ENCODE measurements at regions not wholly inside any gene's neighbourhood (a gene's known extent, or its start where the extent isn't known, plus 50 kb on each side); places are given as distances from the start of the nearest gene placed in this dataset.

DNA sequence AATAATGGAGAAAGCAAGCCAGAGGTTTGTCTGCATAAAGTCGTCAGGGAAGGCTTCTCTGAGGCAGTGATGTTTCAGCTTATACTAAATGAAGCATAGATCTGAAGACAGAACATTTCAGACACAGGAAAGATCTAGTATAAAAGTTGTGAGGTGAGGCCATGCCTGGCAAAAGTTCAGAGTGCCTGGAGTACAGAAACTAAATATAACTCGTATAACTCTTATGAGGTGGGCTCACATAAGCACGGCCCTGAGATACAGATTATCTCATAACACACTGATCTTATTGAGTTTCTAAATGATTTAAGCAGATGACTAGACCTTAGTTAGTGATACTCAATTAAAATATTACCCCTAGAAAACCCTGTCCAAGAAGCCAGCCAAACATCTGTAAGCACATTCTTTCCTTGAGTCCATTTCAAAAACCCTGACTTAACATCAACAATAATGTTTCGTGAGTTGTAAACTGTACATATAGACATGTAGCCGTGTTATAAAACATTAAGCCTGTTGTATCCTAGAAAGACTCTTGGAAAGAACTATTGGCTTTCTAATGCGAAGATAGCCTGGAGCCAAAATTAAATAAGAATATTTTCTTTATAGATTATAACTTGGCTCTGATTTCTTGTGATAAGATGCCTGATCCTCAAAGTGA lies 667.6 kb downstream of the TENT5A start:
- Histone ChIP-seq H3K9me3 (ENCODE audit: control insufficient read depth in 4 of 4, insufficient read depth in 3 of 4, low read length in 3 of 4) (no peaks in the 10 kb centered on the region), H3K4me1 (ENCODE audit: control insufficient read depth in 5 of 5, insufficient read depth in 5 of 5, low read length in 5 of 5) (peaks cover 0 to 3% (median 0%) of the 10 kb centered on the region in 5 donors), H3K36me3 (ENCODE audit: control insufficient read depth in 4 of 4, insufficient read depth in 4 of 4, low read length in 4 of 4) (no peaks in the 10 kb centered on the region), H3K27me3 (ENCODE audit: control insufficient read depth in 3 of 3, insufficient read depth in 3 of 3, low read length in 2 of 3) (no peaks in the 10 kb centered on the region), H3K4me3 (no peak overlapping the region), H3K27ac (ENCODE audit: low read depth in 1 of 2, low read length in 1 of 2) (no peak overlapping the region), H3K9ac (ENCODE audit: insufficient read depth in 1 of 2, low read length in 2 of 2) (no peak overlapping the region)
- ATAC-seq (ENCODE audit: insufficient read depth, low FRiP score) (no peak), DNase-seq (peak in 2 of 3 donors; percentile 81 to 82)
- TF ChIP-seq, protein P1, sequence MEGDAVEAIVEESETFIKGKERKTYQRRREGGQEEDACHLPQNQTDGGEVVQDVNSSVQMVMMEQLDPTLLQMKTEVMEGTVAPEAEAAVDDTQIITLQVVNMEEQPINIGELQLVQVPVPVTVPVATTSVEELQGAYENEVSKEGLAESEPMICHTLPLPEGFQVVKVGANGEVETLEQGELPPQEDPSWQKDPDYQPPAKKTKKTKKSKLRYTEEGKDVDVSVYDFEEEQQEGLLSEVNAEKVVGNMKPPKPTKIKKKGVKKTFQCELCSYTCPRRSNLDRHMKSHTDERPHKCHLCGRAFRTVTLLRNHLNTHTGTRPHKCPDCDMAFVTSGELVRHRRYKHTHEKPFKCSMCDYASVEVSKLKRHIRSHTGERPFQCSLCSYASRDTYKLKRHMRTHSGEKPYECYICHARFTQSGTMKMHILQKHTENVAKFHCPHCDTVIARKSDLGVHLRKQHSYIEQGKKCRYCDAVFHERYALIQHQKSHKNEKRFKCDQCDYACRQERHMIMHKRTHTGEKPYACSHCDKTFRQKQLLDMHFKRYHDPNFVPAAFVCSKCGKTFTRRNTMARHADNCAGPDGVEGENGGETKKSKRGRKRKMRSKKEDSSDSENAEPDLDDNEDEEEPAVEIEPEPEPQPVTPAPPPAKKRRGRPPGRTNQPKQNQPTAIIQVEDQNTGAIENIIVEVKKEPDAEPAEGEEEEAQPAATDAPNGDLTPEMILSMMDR (IDR thresholded peaks at IDR 0.05; ENCODE audit: control extremely low read depth, extremely low read depth): no peak
- 77 to 81% methylated on average over 6 of the region's 6 CpGs for WGBS, 2 donors

DNA sequence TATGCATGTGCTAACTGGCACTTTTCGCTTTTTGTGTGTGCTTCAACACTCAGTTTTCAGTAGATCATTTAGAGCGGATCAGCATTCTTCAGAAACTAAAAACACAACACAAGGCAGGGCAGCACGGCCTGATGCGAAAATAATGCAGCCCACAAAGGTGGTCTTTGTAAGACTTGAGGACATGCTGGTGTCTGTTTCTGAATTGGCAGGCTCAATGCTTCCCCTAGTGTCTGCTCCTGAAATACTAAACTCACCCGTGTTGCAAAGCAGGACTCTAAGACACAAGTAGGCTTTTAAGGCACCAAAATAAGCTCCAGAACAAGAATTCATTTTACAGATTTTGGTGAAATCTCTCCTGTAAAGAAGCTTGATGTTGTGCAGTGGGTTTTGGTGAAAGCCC lies 676.5 kb downstream of the TENT5A start:
- WGBS, 2 donors: 57 to 60% methylated on average over 5 of the region's 5 CpGs
- Histone ChIP-seq H3K4me1 (ENCODE audit: control insufficient read depth in 5 of 5, insufficient read depth in 5 of 5, low read length in 5 of 5) (no peaks in the 10 kb centered on the region), H3K4me3 (no peak overlapping the region), H3K9me3 (ENCODE audit: control insufficient read depth in 4 of 4, insufficient read depth in 3 of 4, low read length in 3 of 4) (no peaks in the 10 kb centered on the region), H3K27ac (ENCODE audit: low read depth in 1 of 2, low read length in 1 of 2) (no peak overlapping the region), H3K27me3 (ENCODE audit: control insufficient read depth in 3 of 3, insufficient read depth in 3 of 3, low read length in 2 of 3) (no peaks in the 10 kb centered on the region), H3K36me3 (ENCODE audit: control insufficient read depth in 4 of 4, insufficient read depth in 4 of 4, low read length in 4 of 4) (no peaks in the 10 kb centered on the region), H3K9ac (ENCODE audit: insufficient read depth in 1 of 2, low read length in 2 of 2) (no peak overlapping the region)
- DNase-seq: peak in 2 of 3 donors; percentile 40 to 54
- TF ChIP-seq, protein P1 (IDR thresholded peaks at IDR 0.05; ENCODE audit: control extremely low read depth, extremely low read depth): no peak
- no peak for ATAC-seq (ENCODE audit: insufficient read depth, low FRiP score)

DNA sequence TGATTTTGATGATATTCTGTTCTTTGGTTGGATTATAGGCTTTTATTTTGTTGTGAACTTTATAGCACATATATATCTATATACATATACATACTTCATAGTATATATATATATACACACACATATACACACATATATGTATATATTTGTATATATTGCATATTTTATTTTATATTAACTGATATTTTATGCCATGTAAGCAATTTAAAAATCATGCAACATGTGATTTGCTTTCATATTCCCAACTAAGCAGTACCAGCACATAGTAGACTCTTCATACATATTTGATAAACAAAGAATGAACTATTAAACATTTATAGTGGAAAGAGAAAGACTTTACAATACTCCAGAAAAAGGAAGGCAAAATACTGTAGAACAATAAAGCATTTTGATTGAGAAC lies 679.2 kb downstream of the TENT5A start:
- no peaks in the 10 kb centered on the region for H3K27me3 ChIP-seq (ENCODE audit: control insufficient read depth in 3 of 3, insufficient read depth in 3 of 3, low read length in 2 of 3)
- TF ChIP-seq, protein P1 (IDR thresholded peaks at IDR 0.05; ENCODE audit: control extremely low read depth, extremely low read depth): no peak
- no peak overlapping the region for H3K27ac ChIP-seq (ENCODE audit: low read depth in 1 of 2, low read length in 1 of 2)
- H3K4me3 ChIP-seq: no peak overlapping the region
- no peaks in the 10 kb centered on the region for H3K36me3 ChIP-seq (ENCODE audit: control insufficient read depth in 4 of 4, insufficient read depth in 4 of 4, low read length in 4 of 4)
- DNase-seq (no peak), ATAC-seq (ENCODE audit: insufficient read depth, low FRiP score) (no peak)
- H3K9me3 ChIP-seq (ENCODE audit: control insufficient read depth in 4 of 4, insufficient read depth in 3 of 4, low read length in 3 of 4): no peaks in the 10 kb centered on the region
- H3K9ac ChIP-seq (ENCODE audit: insufficient read depth in 1 of 2, low read length in 2 of 2): no peak overlapping the region
- H3K4me1 ChIP-seq (ENCODE audit: control insufficient read depth in 5 of 5, insufficient read depth in 5 of 5, low read length in 5 of 5): no peaks in the 10 kb centered on the region

DNA sequence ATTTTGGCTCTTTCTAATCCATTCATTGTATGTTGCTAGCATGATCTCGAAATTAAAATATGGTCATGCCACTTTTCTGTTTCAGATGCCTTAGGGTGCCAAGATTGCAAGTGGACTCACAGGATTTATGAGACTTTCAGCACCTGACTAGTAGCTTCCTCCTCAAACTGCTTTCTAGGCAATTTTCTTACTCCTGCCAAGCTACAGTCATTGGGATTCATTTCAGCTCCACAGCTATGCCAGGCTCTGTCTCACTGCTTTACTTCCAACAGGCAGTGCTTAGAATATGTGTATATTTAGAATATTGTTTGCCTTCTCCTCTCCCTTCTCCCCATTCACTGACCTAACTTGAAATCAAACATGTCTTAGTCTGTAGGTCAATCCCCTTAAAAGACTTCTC lies 681.4 kb downstream of the TENT5A start:
- no peak for ATAC-seq (ENCODE audit: insufficient read depth, low FRiP score)
- TF ChIP-seq, protein P1 (IDR thresholded peaks at IDR 0.05; ENCODE audit: control extremely low read depth, extremely low read depth): no peak
- H3K4me1 ChIP-seq (ENCODE audit: control insufficient read depth in 5 of 5, insufficient read depth in 5 of 5, low read length in 5 of 5): no peaks in the 10 kb centered on the region
- H3K27ac ChIP-seq (ENCODE audit: low read depth in 1 of 2, low read length in 1 of 2): no peak overlapping the region
- no peak for DNase-seq
- H3K4me3 ChIP-seq: no peak overlapping the region
- no peak overlapping the region for H3K9ac ChIP-seq (ENCODE audit: insufficient read depth in 1 of 2, low read length in 2 of 2)
- H3K9me3 ChIP-seq (ENCODE audit: control insufficient read depth in 4 of 4, insufficient read depth in 3 of 4, low read length in 3 of 4): no peaks in the 10 kb centered on the region
- WGBS, 2 donors: 76 to 79% methylated on average over 1 of the region's 1 CpG
- no peaks in the 10 kb centered on the region for H3K27me3 ChIP-seq (ENCODE audit: control insufficient read depth in 3 of 3, insufficient read depth in 3 of 3, low read length in 2 of 3)
- no peaks in the 10 kb centered on the region for H3K36me3 ChIP-seq (ENCODE audit: control insufficient read depth in 4 of 4, insufficient read depth in 4 of 4, low read length in 4 of 4)

All from lung (tissue), 11 donors.